DND-41 (cell line): ENCODE measurements at regions not wholly inside any gene's neighbourhood (a gene's known extent, or its start where the extent isn't known, plus 50 kb on each side); places are given as distances from the start of the nearest gene placed in this dataset.

Experiments
- ATAC-seq: fragments of 200-7000 bp; cut with Tn5 transposase; 3 replicates; pipeline ENCODE4 v1.9.1; 2021; ENCODE audit warnings: low read depth; ENCODE audit not compliant: insufficient read depth
- DNase-seq: peaks from one replicate; pipeline ENCODE4 v3.0.0-alpha.2; 2020
- H2AFZ ChIP-seq: 2 replicates; pipeline ENCODE4 v1.6.0; 2012; ENCODE audit warnings: low read depth, low read length
- H3K27ac ChIP-seq: 2 replicates; pipeline ENCODE4 v1.5.1; 2012; ENCODE audit warnings: low read length, inconsistent platforms
- H3K27me3 ChIP-seq: fragments of 200-600 bp; sonication (generic); 2 replicates; pipeline ENCODE4 v1.6.0; 2012; ENCODE audit warnings: low read length, mild to moderate bottlenecking, inconsistent platforms; ENCODE audit not compliant: insufficient read depth, poor library complexity
- H3K36me3 ChIP-seq: 2 replicates; pipeline ENCODE4 v1.5.1; 2012; ENCODE audit warnings: low read length, inconsistent platforms; ENCODE audit not compliant: insufficient read depth
- H3K4me1 ChIP-seq: 2 replicates; pipeline ENCODE4 v1.5.1; 2012; ENCODE audit warnings: mild to moderate bottlenecking, low read length; ENCODE audit not compliant: insufficient read depth
- H3K4me2 ChIP-seq: 2 replicates; pipeline ENCODE4 v1.6.0; 2012; ENCODE audit warnings: mild to moderate bottlenecking, moderate library complexity, low read length, inconsistent platforms; ENCODE audit not compliant: insufficient read depth
- H3K4me3 ChIP-seq, 2 experiments: fragments of 200-600 bp in 1 of 2; shearing (Covaris generic) in 1 of 2; 2 replicates each; pipeline ENCODE4 v1.5.1; 2012 to 2016; ENCODE audit warnings: inconsistent platforms in 2 of 2, low read length in 2 of 2, mild to moderate bottlenecking in 2 of 2, low read depth in 1 of 2, moderate library complexity in 1 of 2
- H3K79me2 ChIP-seq: 2 replicates; pipeline ENCODE4 v1.6.0; 2012; ENCODE audit warnings: low read length, inconsistent platforms; ENCODE audit not compliant: insufficient read depth
- H3K9ac ChIP-seq: 2 replicates; pipeline ENCODE4 v1.6.0; 2012; ENCODE audit warnings: low read depth, mild to moderate bottlenecking, inconsistent platforms, low read length, moderate library complexity
- H3K9me3 ChIP-seq: 2 replicates; pipeline ENCODE4 v1.5.1; 2012; ENCODE audit warnings: low read length, moderate library complexity, mild to moderate bottlenecking, inconsistent platforms; ENCODE audit not compliant: insufficient read depth, severe bottlenecking
- H4K20me1 ChIP-seq: 2 replicates; pipeline ENCODE4 v1.6.0; 2012; ENCODE audit warnings: low read length; ENCODE audit not compliant: insufficient read depth
- EZH2 ChIP-seq: IDR thresholded peaks from 3 replicates; pipeline ENCODE4 v1.6.1; 2012; ENCODE audit warnings: borderline replicate concordance, low read depth, mild to moderate bottlenecking, moderate library complexity, low read length, inconsistent platforms; ENCODE audit not compliant: severe bottlenecking
- TF ChIP-seq, protein P1 (sequence below): IDR thresholded peaks from 2 replicates; pipeline ENCODE4 v1.5.1; 2012; ENCODE audit warnings: borderline replicate concordance, low read length, moderate library complexity, mild to moderate bottlenecking; ENCODE audit not compliant: poor library complexity, severe bottlenecking; ENCODE audit errors: extremely low read depth

- TF ChIP-seq, protein P1, sequence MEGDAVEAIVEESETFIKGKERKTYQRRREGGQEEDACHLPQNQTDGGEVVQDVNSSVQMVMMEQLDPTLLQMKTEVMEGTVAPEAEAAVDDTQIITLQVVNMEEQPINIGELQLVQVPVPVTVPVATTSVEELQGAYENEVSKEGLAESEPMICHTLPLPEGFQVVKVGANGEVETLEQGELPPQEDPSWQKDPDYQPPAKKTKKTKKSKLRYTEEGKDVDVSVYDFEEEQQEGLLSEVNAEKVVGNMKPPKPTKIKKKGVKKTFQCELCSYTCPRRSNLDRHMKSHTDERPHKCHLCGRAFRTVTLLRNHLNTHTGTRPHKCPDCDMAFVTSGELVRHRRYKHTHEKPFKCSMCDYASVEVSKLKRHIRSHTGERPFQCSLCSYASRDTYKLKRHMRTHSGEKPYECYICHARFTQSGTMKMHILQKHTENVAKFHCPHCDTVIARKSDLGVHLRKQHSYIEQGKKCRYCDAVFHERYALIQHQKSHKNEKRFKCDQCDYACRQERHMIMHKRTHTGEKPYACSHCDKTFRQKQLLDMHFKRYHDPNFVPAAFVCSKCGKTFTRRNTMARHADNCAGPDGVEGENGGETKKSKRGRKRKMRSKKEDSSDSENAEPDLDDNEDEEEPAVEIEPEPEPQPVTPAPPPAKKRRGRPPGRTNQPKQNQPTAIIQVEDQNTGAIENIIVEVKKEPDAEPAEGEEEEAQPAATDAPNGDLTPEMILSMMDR: no peak
- TF ChIP-seq EZH2: no peak
- no peaks in the 10 kb centered on the region for H3K4me1 ChIP-seq
- no peak overlapping the region for H3K4me3 ChIP-seq
- H4K20me1 ChIP-seq: no peaks in the 10 kb centered on the region
- H3K27ac ChIP-seq: no peak overlapping the region
- H3K27me3 ChIP-seq: peaks cover 4% of the 10 kb centered on the region
- no peaks in the 10 kb centered on the region for H3K36me3 ChIP-seq
- H3K4me2 ChIP-seq: no peak overlapping the region
- no peak overlapping the region for H3K9ac ChIP-seq
- H3K79me2 ChIP-seq: no peaks in the 10 kb centered on the region
- no peak overlapping the region for H2AFZ ChIP-seq
- ATAC-seq (no peak), DNase-seq (no peak)
- no peaks in the 10 kb centered on the region for H3K9me3 ChIP-seq
Observed at GRCh38 chr5:34494111-34494755, 161.9 kb upstream of the RAI14 start.

GRCh38 chr5:34495178-34495577, 160.9 kb upstream of the RAI14 start:
- no peak overlapping the region for H3K4me2 ChIP-seq
- H3K4me1 ChIP-seq: no peaks in the 10 kb centered on the region
- no peak for TF ChIP-seq EZH2
- TF ChIP-seq, protein P1: no peak
- DNase-seq (no peak), ATAC-seq (no peak)
- no peak overlapping the region for H3K4me3 ChIP-seq
- H3K27ac ChIP-seq: no peak overlapping the region
- H3K27me3 ChIP-seq: peaks cover 3% of the 10 kb centered on the region
- H2AFZ ChIP-seq: no peak overlapping the region
- no peaks in the 10 kb centered on the region for H4K20me1 ChIP-seq
- no peaks in the 10 kb centered on the region for H3K9me3 ChIP-seq
- no peaks in the 10 kb centered on the region for H3K79me2 ChIP-seq
- H3K9ac ChIP-seq: no peak overlapping the region
- no peaks in the 10 kb centered on the region for H3K36me3 ChIP-seq

- H3K9ac ChIP-seq: no peak overlapping the region
- no peak overlapping the region for H3K4me2 ChIP-seq
- no peak overlapping the region for H2AFZ ChIP-seq
- H3K79me2 ChIP-seq: no peaks in the 10 kb centered on the region
- H3K27me3 ChIP-seq: no peaks in the 10 kb centered on the region
- no peak overlapping the region for H3K27ac ChIP-seq
- no peak for DNase-seq
- ATAC-seq: no peak
- no peak overlapping the region for H3K4me3 ChIP-seq
- TF ChIP-seq EZH2: no peak
- TF ChIP-seq, protein P1: no peak
- H3K9me3 ChIP-seq: no peaks in the 10 kb centered on the region
- H4K20me1 ChIP-seq: no peaks in the 10 kb centered on the region
- H3K36me3 ChIP-seq: no peaks in the 10 kb centered on the region
- H3K4me1 ChIP-seq: no peaks in the 10 kb centered on the region
Observed at GRCh38 chr5:34496260-34496691, 159.9 kb upstream of the RAI14 start.
